ENCODE measurements at regions not wholly inside any gene's neighbourhood (a gene's known extent, or its start where the extent isn't known, plus 50 kb on each side); places are given as distances from the start of the nearest gene placed in this dataset.

DNA sequence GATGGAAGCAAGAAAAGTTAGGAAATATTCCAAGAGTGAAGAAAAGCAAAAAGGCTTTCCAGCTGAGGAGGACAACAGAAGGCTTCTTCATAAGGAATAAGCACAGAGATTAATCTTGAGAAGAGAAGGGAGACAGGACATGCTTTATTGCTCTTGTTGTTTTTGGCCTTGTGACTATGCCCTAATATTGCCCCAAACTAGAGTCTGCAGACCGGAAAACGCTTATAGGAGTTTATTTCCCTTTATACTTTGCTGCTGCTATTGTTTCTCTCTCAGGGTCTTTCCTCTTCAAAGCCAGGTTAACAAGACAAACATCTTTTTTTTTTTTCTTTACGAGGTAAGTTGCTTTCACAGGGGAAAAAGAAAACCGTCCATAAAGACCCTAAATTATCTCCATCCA lies 991.4 kb downstream of the ADGRL2 start:
- H3K27ac ChIP-seq: no peak overlapping the region
- no peaks in the 10 kb centered on the region for H3K4me1 ChIP-seq
- WGBS, 2 donors: 61 to 77% methylated on average over 4 of the region's 4 CpGs
- no peak for DNase-seq
- TF ChIP-seq, protein P1, sequence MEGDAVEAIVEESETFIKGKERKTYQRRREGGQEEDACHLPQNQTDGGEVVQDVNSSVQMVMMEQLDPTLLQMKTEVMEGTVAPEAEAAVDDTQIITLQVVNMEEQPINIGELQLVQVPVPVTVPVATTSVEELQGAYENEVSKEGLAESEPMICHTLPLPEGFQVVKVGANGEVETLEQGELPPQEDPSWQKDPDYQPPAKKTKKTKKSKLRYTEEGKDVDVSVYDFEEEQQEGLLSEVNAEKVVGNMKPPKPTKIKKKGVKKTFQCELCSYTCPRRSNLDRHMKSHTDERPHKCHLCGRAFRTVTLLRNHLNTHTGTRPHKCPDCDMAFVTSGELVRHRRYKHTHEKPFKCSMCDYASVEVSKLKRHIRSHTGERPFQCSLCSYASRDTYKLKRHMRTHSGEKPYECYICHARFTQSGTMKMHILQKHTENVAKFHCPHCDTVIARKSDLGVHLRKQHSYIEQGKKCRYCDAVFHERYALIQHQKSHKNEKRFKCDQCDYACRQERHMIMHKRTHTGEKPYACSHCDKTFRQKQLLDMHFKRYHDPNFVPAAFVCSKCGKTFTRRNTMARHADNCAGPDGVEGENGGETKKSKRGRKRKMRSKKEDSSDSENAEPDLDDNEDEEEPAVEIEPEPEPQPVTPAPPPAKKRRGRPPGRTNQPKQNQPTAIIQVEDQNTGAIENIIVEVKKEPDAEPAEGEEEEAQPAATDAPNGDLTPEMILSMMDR (IDR thresholded peaks at IDR 0.05): no peak
- no peak for TF ChIP-seq POLR2A (IDR thresholded peaks at IDR 0.05)
- no peak overlapping the region for H3K4me3 ChIP-seq
- H3K36me3 ChIP-seq: no peaks in the 10 kb centered on the region
- peaks cover 0 to 12% (median 0%) of the 10 kb centered on the region in 3 donors for H3K9me3 ChIP-seq
- H3K27me3 ChIP-seq: no peaks in the 10 kb centered on the region
- intact Hi-C loops (cut with DNase I): no loop called here

DNA sequence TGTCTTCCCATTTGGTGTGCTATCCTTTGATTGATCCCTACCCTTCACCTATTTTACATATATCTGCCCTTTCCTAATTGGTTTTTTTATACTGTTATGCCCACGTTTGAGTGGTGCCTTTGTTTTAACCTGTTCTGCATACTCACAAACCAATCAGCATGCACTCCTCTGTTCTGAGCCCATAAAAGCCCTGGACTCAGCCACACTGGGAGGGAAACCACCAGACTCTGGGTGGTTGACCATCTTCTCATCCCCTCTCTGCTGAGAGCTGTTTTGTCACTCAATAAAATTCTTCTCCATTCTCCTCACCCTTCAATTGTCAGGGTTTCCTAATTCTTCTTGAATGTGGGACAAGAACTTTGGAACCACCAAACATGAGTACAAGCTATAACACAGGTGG lies 989.8 kb downstream of the ADGRL2 start:
- H3K27me3 ChIP-seq: no peaks in the 10 kb centered on the region
- DNase-seq: no peak
- intact Hi-C loops (cut with DNase I): no loop called here
- WGBS, 2 donors: 55 to 64% methylated on average over 1 of the region's 1 CpG
- no peak overlapping the region for H3K4me3 ChIP-seq
- H3K27ac ChIP-seq: no peak overlapping the region
- peaks cover 0 to 12% (median 0%) of the 10 kb centered on the region in 3 donors for H3K9me3 ChIP-seq
- no peaks in the 10 kb centered on the region for H3K4me1 ChIP-seq
- TF ChIP-seq, protein P1 (IDR thresholded peaks at IDR 0.05): no peak
- TF ChIP-seq POLR2A (IDR thresholded peaks at IDR 0.05): no peak
- no peaks in the 10 kb centered on the region for H3K36me3 ChIP-seq

DNA sequence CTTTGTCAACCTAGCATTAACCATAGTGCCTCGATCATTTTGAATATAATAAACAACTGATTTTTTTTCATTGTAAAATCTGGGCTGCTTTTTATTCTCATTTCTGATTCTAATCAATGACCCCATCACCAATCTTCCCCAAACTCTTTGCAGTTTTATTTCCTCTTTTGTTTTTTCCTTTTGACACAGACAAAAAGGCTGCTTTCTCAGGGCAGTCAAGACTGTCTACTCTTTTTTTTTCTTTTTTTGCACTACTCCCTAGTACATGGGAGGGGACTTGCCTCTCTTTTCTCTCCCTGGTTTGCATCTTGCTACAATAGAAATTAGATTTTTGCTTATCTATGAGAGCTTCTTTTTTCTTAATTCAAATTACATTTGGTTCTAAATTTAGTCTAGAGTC lies 987.9 kb downstream of the ADGRL2 start:
- Histone ChIP-seq H3K36me3 (no peaks in the 10 kb centered on the region), H3K27ac (no peak overlapping the region), H3K9me3 (peaks cover 0 to 12% (median 0%) of the 10 kb centered on the region in 3 donors), H3K4me3 (no peak overlapping the region), H3K27me3 (no peaks in the 10 kb centered on the region), H3K4me1 (no peaks in the 10 kb centered on the region)
- intact Hi-C loops (cut with DNase I): no loop called here
- no peak for DNase-seq
- TF ChIP-seq, protein P1 (IDR thresholded peaks at IDR 0.05): no peak
- no peak for TF ChIP-seq POLR2A (IDR thresholded peaks at IDR 0.05)
- WGBS, 2 donors: 68 to 84% methylated on average over 1 of the region's 1 CpG

DNA sequence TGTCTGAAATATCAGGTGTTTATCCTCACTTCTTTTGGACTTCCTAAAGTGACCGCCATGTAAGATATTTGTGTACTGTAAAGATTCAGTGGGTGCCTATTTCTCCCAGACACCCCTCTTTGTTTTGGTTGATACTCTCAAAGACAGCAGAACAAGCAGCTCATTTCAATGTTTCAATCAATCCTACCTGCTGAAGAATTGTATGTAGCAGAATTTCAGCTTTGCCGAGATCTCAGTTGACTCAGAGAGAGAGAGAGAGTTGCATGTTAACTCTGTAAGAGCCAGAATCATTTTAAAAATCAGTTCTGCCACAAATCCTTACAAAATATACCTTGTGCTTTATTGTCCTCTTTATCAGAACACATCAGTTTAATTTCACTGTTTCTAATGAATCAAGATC lies 987.3 kb downstream of the ADGRL2 start:
- H3K36me3 ChIP-seq: no peaks in the 10 kb centered on the region
- H3K4me1 ChIP-seq: no peaks in the 10 kb centered on the region
- H3K4me3 ChIP-seq: no peak overlapping the region
- H3K27me3 ChIP-seq: no peaks in the 10 kb centered on the region
- peaks cover 0 to 12% (median 0%) of the 10 kb centered on the region in 3 donors for H3K9me3 ChIP-seq
- no peak for DNase-seq
- no peak overlapping the region for H3K27ac ChIP-seq
- intact Hi-C loops (cut with DNase I): no loop called here
- WGBS, 2 donors: 61% methylated on average over 2 of the region's 2 CpGs
- TF ChIP-seq, protein P1 (IDR thresholded peaks at IDR 0.05): no peak
- no peak for TF ChIP-seq POLR2A (IDR thresholded peaks at IDR 0.05)

DNA sequence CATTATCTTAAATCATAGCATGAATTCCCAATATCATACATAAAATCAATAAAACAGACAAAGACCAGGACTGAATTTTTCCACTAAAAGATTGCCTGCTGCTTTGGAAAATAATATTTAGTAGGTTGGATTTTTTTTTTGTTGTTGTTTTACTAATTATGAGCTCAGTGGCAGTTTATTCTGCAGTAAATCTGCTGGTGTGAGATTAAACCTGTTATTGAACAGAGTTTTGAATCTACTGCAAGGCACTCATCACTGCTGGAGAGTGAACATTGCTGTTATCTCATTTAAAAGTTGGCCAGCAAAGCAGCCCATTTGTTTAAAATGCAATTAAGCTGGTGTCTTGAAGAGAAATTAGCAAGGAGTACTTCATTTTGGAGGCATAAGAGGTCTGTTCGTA lies 986.1 kb downstream of the ADGRL2 start:
- TF ChIP-seq, protein P1 (IDR thresholded peaks at IDR 0.05): no peak
- no peak for TF ChIP-seq POLR2A (IDR thresholded peaks at IDR 0.05)
- peaks cover 0 to 12% (median 0%) of the 10 kb centered on the region in 3 donors for H3K9me3 ChIP-seq
- 44 to 83% methylated on average over 1 of the region's 1 CpG for WGBS, 2 donors
- no peak for DNase-seq
- H3K4me1 ChIP-seq: no peaks in the 10 kb centered on the region
- H3K27ac ChIP-seq: no peak overlapping the region
- intact Hi-C loops (cut with DNase I): no loop called here
- no peak overlapping the region for H3K4me3 ChIP-seq
- no peaks in the 10 kb centered on the region for H3K27me3 ChIP-seq
- H3K36me3 ChIP-seq: no peaks in the 10 kb centered on the region
